ENCODE measurements at regions not wholly inside any gene's neighbourhood (a gene's known extent, or its start where the extent isn't known, plus 50 kb on each side); places are given as distances from the start of the nearest gene placed in this dataset.

DNA sequence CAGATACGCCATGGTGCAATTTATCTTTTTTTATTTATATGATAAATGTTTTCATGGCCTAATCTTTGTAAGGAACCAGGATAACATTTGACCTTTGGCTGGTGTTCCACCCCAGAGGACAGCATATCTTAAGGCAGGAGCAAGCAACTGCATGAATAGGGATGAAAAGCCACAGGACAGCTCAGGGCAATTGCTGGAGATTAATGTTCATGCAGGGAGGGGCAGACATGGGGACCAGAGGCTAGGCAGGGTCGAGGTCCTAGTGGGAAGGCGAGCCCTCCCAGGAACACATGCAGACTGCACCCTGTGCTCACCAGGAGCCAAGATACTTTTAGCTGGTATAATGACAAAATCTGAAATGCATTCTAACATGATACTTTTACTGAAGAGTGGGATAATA lies 74.4 kb upstream of the HAO2 start:
- no peak for DNase-seq
- no peak overlapping the region for H3K27ac ChIP-seq
- H3K36me3 ChIP-seq = no peaks in the 10 kb centered on the region
- TF ChIP-seq POLR2AphosphoS5 (IDR thresholded peaks at IDR 0.05) = no peak
- no peak overlapping the region for H3K4me3 ChIP-seq
- intact Hi-C loops (cut with DNase I) = no loop called here
- no peaks in the 10 kb centered on the region for H3K4me1 ChIP-seq
- H3K9me3 ChIP-seq = no peaks in the 10 kb centered on the region
- 59 to 69% methylated on average over 3 of the region's 3 CpGs for WGBS, 2 donors
- H3K27me3 ChIP-seq = no peaks in the 10 kb centered on the region

- H3K27me3 ChIP-seq = no peaks in the 10 kb centered on the region
- no peaks in the 10 kb centered on the region for H3K36me3 ChIP-seq
- no peak for TF ChIP-seq POLR2AphosphoS5 (IDR thresholded peaks at IDR 0.05)
- TF ChIP-seq, protein P1, sequence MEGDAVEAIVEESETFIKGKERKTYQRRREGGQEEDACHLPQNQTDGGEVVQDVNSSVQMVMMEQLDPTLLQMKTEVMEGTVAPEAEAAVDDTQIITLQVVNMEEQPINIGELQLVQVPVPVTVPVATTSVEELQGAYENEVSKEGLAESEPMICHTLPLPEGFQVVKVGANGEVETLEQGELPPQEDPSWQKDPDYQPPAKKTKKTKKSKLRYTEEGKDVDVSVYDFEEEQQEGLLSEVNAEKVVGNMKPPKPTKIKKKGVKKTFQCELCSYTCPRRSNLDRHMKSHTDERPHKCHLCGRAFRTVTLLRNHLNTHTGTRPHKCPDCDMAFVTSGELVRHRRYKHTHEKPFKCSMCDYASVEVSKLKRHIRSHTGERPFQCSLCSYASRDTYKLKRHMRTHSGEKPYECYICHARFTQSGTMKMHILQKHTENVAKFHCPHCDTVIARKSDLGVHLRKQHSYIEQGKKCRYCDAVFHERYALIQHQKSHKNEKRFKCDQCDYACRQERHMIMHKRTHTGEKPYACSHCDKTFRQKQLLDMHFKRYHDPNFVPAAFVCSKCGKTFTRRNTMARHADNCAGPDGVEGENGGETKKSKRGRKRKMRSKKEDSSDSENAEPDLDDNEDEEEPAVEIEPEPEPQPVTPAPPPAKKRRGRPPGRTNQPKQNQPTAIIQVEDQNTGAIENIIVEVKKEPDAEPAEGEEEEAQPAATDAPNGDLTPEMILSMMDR (IDR thresholded peaks at IDR 0.05) = no peak
- no peaks in the 10 kb centered on the region for H3K4me1 ChIP-seq
- no peak for DNase-seq
- H3K27ac ChIP-seq = no peak overlapping the region
- intact Hi-C loops (cut with DNase I) = no loop called here
- H3K9me3 ChIP-seq = no peaks in the 10 kb centered on the region
- no peak overlapping the region for H3K4me3 ChIP-seq
- 18 to 41% methylated on average over 2 of the region's 2 CpGs for WGBS, 2 donors
Measured at GRCh38 chr1:119294722-119295121, 73.9 kb upstream of the HAO2 start.

DNA sequence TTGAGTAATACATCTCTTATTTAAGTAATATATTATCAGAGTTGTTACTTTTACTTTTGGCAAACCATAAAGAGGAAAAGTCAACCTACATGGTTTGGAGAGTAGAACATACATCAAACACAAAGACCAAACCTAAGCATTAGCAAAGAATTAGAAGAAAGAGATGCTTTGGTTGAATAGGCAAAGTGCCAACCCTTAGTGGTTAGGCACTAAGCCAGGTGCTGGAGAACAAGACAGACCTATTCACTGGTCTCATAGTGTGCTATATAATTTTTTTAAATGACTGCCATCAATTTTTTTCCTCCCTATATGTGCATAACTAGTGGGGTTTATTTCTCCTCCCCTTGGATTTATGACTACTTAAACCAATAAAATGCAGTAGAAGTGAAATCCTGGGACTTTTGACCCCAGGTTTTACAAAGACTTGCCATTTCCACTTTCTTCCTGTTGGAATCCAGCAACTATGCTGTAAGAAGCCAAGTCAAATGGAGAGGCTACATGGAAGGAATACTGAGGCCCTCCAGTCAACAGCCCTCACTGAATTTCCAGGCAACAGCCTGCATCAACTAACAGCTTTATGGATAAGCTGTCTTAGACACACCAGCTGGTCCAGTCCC lies 69.8 kb upstream of the HAO2 start:
- Histone ChIP-seq H3K27ac (no peak overlapping the region), H3K36me3 (no peaks in the 10 kb centered on the region), H3K27me3 (no peaks in the 10 kb centered on the region), H3K9me3 (no peaks in the 10 kb centered on the region), H3K4me1 (peaks cover 0 to 4% (median under 1%) of the 10 kb centered on the region in 4 donors), H3K4me3 (no peak overlapping the region)
- DNase-seq = no peak
- TF ChIP-seq EP300 (IDR thresholded peaks at IDR 0.05) (no peak), POLR2AphosphoS5 (IDR thresholded peaks at IDR 0.05) (no peak), POLR2A (IDR thresholded peaks at IDR 0.05) (no peak)
- TF ChIP-seq, protein P1 (IDR thresholded peaks at IDR 0.05) = no peak
- intact Hi-C loops (cut with DNase I) = no loop called here

DNA sequence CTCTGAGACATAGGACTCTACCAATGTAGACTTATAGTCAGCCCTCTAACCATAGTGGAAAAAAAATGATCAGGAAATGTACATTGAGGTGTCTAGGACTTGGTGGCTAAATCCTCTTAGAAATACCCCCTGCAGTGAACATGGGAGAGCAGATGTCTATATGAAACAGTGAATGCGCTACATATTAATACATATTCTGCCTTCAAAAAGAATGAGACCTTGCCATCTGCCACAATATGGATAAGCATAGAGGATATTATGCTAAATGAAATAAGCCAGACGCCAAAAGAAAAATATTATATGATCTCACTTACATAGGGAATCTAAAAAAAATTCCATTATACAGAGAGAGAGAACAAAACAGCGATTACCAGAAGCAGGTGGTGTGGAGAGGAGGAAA lies 66.6 kb upstream of the HAO2 start:
- 92 to 94% methylated on average over 3 of the region's 3 CpGs for WGBS, 2 donors
- no peak for DNase-seq
- Histone ChIP-seq H3K36me3 (no peaks in the 10 kb centered on the region), H3K27ac (no peak overlapping the region), H3K4me3 (no peak overlapping the region), H3K4me1 (peaks cover 0 to 6% (median 3%) of the 10 kb centered on the region in 4 donors), H3K27me3 (no peaks in the 10 kb centered on the region), H3K9me3 (no peaks in the 10 kb centered on the region)
- intact Hi-C loops (cut with DNase I) = no loop called here
- TF ChIP-seq, protein P1 (IDR thresholded peaks at IDR 0.05) = no peak
- TF ChIP-seq POLR2A (IDR thresholded peaks at IDR 0.05) = no peak
- no peak for TF ChIP-seq POLR2AphosphoS5 (IDR thresholded peaks at IDR 0.05)
- no peak for TF ChIP-seq EP300 (IDR thresholded peaks at IDR 0.05)

DNA sequence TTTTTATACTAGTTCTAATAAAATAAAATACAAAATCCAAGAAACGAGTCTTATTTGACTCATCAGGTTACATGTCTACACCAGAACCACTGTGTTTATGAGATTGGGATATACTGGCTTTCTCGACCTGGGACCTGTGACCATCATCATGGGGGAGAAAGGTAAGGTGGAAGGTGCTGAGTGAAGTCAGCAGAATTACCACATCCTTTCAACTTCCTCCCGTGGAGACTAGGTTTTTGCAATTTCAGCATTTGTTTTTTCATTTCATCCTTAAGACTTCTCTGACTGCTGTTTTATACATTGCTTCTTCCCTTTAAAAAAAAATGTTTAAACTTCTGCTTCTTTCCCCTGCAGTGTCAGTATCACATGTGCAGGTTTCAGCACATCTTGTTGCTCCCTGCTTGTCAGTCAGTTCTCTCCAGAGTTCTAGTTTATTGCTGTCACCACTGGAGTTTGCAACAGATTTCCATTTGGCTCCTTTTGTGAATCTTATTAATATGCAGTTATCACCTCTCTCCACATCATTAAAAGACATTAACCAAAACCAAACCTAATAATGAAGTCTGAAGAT lies 60.4 kb upstream of the HAO2 start:
- intact Hi-C loops (cut with DNase I) = no loop called here
- Histone ChIP-seq H3K4me1 (peaks cover 0 to 6% (median 3%) of the 10 kb centered on the region in 4 donors), H3K4me3 (no peak overlapping the region), H3K27me3 (no peaks in the 10 kb centered on the region), H3K27ac (no peak overlapping the region), H3K36me3 (no peaks in the 10 kb centered on the region), H3K9me3 (no peaks in the 10 kb centered on the region)
- TF ChIP-seq POLR2A (IDR thresholded peaks at IDR 0.05) (no peak), POLR2AphosphoS5 (IDR thresholded peaks at IDR 0.05) (no peak), EP300 (IDR thresholded peaks at IDR 0.05) (no peak)
- TF ChIP-seq, protein P1 (IDR thresholded peaks at IDR 0.05) = no peak
- DNase-seq = no peak
- WGBS, 2 donors = 44 to 67% methylated on average over 3 of the region's 3 CpGs
